Esophagus squamous epithelium (tissue), 5 donors: ENCODE measurements at regions not wholly inside any gene's neighbourhood (a gene's known extent, or its start where the extent isn't known, plus 50 kb on each side); places are given as distances from the start of the nearest gene placed in this dataset.

Experiments
- DNase-seq: peaks from one replicate; lab custom pipeline; 2025; lab: John Stamatoyannopoulos, UW
- H3K27ac ChIP-seq, 4 donors: fragments of 200-600 bp; sonication (generic); one replicate each; pipeline ENCODE4 v1.5.1; 2016 to 2019; ENCODE audit warnings: mild to moderate bottlenecking in 1 of 4
- H3K27me3 ChIP-seq, 4 donors: fragments of 200-600 bp; sonication (generic); 1 replicate in 3 of 4; 2 replicates in 1 of 4; pipeline versions ENCODE4 v1.5.1 to v1.6.0; 2017 to 2021; ENCODE audit warnings: antibody characterized with exemption in 1 of 4
- H3K36me3 ChIP-seq, 3 donors: fragments of 200-600 bp; sonication (generic); one replicate each; pipeline ENCODE4 v1.5.1; 2016 to 2019
- H3K4me1 ChIP-seq, 3 donors: fragments of 200-600 bp; sonication (generic); one replicate each; pipeline ENCODE4 v1.5.1; 2017 to 2019
- H3K4me3 ChIP-seq, 4 donors: fragments of 200-600 bp; sonication (generic); 1 replicate in 3 of 4; 2 replicates in 1 of 4; pipeline ENCODE4 v1.5.1; 2016 to 2019; ENCODE audit warnings: mild to moderate bottlenecking in 2 of 4, moderate library complexity in 1 of 4
- H3K9me3 ChIP-seq, 3 donors: fragments of 200-600 bp; sonication (generic); one replicate each; pipeline ENCODE4 v1.5.1; 2016 to 2019
- POLR2A ChIP-seq, 4 donors: fragments of 450-650 bp; IDR thresholded peaks; one replicate each; pipeline ENCODE4 v1.6.1; 2017; ENCODE audit warnings: antibody characterized with exemption in 4 of 4, mild to moderate bottlenecking in 4 of 4, moderate library complexity in 3 of 4
- WGBS, 2 donors: methylation state at CpG; one replicate each; pipeline ENCODE4 v1.1.5; 2018; 5-methylcytosine and 5-hydroxymethylcytosine counted together
- intact Hi-C: fragments of 100-400 bp; cut with DNase I; formaldehyde crosslinking; loops from one replicate; pipeline ENCODE4 v1.15.0; 2022
- TF ChIP-seq, protein P1 (sequence below), 6 experiments: fragments of 450-650 bp in 4 of 6; fragments of 200-600 bp in 2 of 6; sonication (generic) in 2 of 6; IDR thresholded peaks; one replicate each; pipeline ENCODE4 v1.5.1; 2016 to 2019; ENCODE audit warnings: antibody characterized with exemption in 6 of 6, mild to moderate bottlenecking in 4 of 6, moderate library complexity in 4 of 6
- donor health status: DM: yes; HTN: yes; CAD: no.

DNA sequence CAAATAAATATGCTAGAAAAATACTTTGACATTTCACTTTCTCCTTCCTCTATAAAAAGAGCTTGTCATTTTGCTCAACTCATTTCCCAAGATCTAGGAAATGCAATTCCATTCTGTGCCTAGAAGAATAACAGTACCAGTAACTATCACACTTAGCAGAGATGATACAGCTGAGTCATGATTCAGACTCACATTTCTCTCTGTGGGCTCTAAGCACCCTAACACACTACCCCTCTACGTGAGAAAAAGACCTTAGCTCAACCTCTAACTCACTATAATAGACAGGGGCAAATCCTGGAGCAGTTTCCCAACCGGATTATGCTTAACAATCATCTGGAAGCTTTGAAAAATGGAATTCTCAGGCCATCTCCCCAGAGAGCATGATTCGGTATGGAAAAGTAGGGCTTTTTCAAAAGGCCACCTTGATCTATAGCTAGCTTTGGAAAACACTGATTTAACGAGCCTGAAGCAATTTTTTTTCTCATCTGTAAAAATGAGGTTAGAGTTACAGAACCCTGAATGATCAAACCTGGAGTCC is 1312.3 kb upstream of the PIK3C3 start:
- Histone ChIP-seq H3K4me3 (no peak overlapping the region), H3K4me1 (no peaks in the 10 kb centered on the region), H3K9me3 (no peaks in the 10 kb centered on the region), H3K36me3 (no peaks in the 10 kb centered on the region), H3K27me3 (no peaks in the 10 kb centered on the region), H3K27ac (no peak overlapping the region)
- WGBS, 2 donors, result 53 to 61% methylated on average over 3 to 4 of the region's 4 CpGs
- TF ChIP-seq, protein P1, sequence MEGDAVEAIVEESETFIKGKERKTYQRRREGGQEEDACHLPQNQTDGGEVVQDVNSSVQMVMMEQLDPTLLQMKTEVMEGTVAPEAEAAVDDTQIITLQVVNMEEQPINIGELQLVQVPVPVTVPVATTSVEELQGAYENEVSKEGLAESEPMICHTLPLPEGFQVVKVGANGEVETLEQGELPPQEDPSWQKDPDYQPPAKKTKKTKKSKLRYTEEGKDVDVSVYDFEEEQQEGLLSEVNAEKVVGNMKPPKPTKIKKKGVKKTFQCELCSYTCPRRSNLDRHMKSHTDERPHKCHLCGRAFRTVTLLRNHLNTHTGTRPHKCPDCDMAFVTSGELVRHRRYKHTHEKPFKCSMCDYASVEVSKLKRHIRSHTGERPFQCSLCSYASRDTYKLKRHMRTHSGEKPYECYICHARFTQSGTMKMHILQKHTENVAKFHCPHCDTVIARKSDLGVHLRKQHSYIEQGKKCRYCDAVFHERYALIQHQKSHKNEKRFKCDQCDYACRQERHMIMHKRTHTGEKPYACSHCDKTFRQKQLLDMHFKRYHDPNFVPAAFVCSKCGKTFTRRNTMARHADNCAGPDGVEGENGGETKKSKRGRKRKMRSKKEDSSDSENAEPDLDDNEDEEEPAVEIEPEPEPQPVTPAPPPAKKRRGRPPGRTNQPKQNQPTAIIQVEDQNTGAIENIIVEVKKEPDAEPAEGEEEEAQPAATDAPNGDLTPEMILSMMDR (IDR thresholded peaks at IDR 0.05), result no peak
- no peak for TF ChIP-seq POLR2A (IDR thresholded peaks at IDR 0.05)
- intact Hi-C loops, result no loop called here
- DNase-seq, result no peak

DNA sequence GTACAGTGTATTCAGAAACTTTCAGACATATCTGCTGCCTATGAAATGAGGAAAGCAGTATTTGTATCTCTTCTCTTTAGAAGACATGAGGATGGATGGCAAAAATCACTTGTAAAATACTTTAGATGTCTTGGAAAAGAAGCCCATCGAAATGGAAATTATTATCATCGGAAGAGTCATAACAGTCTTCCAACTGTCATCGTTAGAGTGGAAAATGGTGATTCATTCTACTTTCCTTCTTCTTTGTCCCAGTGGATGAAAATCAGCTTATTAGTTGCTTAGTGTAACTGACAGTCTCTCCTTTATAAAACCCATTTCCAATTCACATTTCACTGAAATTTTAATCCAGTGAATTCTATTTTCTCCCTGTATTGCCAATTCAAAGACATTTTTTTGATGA is 1323.7 kb upstream of the PIK3C3 start:
- TF ChIP-seq POLR2A (IDR thresholded peaks at IDR 0.05), result no peak
- TF ChIP-seq, protein P1 (IDR thresholded peaks at IDR 0.05), result no peak
- H3K4me1 ChIP-seq, result no peaks in the 10 kb centered on the region
- H3K27me3 ChIP-seq, result no peaks in the 10 kb centered on the region
- H3K4me3 ChIP-seq, result no peak overlapping the region
- no peaks in the 10 kb centered on the region for H3K36me3 ChIP-seq
- 86 to 88% methylated on average over 3 of the region's 3 CpGs for WGBS, 2 donors
- H3K9me3 ChIP-seq, result no peaks in the 10 kb centered on the region
- no peak for DNase-seq
- no peak overlapping the region for H3K27ac ChIP-seq
- intact Hi-C loops, result no loop called here

DNA sequence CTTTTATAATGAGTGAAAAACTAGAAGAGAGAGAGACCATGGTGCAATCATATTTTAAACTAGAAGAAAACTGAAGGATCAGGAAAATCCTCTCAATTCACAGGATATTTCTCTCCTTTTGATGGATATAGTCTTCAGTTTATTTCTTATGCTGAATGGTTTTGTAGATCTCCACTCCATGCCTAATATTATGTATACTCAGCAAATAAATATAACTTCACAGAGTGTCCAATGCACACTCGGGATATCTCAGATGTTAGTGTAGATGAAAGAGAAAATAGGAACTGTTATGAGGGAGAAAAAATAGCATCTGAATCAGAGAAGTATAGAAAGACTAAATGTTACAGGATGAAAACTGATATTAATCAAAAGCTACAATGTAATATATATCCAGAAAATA is 1324.5 kb upstream of the PIK3C3 start:
- intact Hi-C loops, result no loop called here
- H3K27me3 ChIP-seq, result no peaks in the 10 kb centered on the region
- H3K4me3 ChIP-seq, result no peak overlapping the region
- WGBS, 2 donors, result 81 to 85% methylated on average over 1 of the region's 1 CpG
- H3K9me3 ChIP-seq, result no peaks in the 10 kb centered on the region
- TF ChIP-seq POLR2A (IDR thresholded peaks at IDR 0.05), result no peak
- TF ChIP-seq, protein P1 (IDR thresholded peaks at IDR 0.05), result no peak
- DNase-seq, result no peak
- H3K36me3 ChIP-seq, result no peaks in the 10 kb centered on the region
- no peak overlapping the region for H3K27ac ChIP-seq
- H3K4me1 ChIP-seq, result no peaks in the 10 kb centered on the region

DNA sequence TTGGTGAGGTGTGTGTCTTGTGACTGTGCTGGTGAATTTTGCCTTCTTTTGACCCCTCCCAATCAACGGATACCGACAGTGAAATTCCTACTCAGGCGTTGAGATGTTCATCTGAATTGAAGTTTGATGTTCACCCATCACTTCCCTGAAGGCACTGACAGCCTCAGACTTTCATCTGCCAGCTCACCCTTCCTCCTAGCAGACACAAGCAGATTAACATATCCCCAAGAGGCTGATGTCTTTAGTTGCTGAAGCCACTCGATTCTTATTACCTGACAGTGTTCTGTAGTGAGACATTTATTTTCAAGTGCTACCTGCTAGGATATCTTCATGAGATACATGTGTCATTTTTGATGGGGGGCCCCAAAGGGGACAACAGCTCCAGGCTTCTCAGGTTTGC is 1330.1 kb upstream of the PIK3C3 start:
- H3K27ac ChIP-seq, result no peak overlapping the region
- WGBS, 2 donors, result 68 to 87% methylated on average over 4 of the region's 4 CpGs

DNA sequence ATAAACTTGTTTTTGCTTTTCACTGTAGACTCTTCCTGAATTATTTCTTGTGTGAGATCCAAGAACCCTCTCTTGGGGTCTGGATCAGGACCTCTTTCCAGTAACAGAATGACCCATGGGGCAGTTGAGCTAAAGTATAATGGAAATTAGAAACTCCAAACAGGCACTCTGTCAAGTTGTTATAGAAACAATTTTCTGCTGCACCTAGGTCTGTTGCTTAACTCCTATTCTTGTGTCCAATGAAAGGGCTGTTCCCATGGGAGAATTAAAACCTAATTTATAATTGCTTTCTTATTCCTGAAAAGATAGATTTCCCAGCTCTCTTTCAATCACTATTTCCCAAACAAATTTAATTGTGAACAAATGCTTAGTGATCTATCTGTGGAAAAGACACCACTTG is 1341.3 kb upstream of the PIK3C3 start:
- Histone ChIP-seq H3K27me3 (no peaks in the 10 kb centered on the region), H3K36me3 (no peaks in the 10 kb centered on the region), H3K4me3 (no peak overlapping the region), H3K27ac (no peak overlapping the region), H3K9me3 (no peaks in the 10 kb centered on the region), H3K4me1 (no peaks in the 10 kb centered on the region)
- DNase-seq, result no peak
- intact Hi-C loops, result no loop called here
- no peak for TF ChIP-seq POLR2A (IDR thresholded peaks at IDR 0.05)
- TF ChIP-seq, protein P1 (IDR thresholded peaks at IDR 0.05), result no peak

More for the DNA sequence above, 1330.1 kb upstream of the PIK3C3 start:
- TF ChIP-seq, protein P1 (IDR thresholded peaks at IDR 0.05), result no peak
- TF ChIP-seq POLR2A (IDR thresholded peaks at IDR 0.05), result no peak
- no peak for DNase-seq
- Histone ChIP-seq H3K36me3 (no peaks in the 10 kb centered on the region), H3K4me1 (no peaks in the 10 kb centered on the region), H3K4me3 (no peak overlapping the region), H3K9me3 (no peaks in the 10 kb centered on the region), H3K27me3 (no peaks in the 10 kb centered on the region)
- intact Hi-C loops, result no loop called here
